Neural crest cell (in vitro differentiated cells): ENCODE measurements at regions not wholly inside any gene's neighbourhood (a gene's known extent, or its start where the extent isn't known, plus 50 kb on each side); places are given as distances from the start of the nearest gene placed in this dataset.

ENCODE experiments used
- DNase-seq: peaks from one replicate; pipeline ENCODE4 v3.0.0; 2021; ENCODE audit warnings: low read depth, mixed read lengths, low spot score
- H3K27ac Mint-ChIP-seq: one replicate; pipeline ENCODE4 v1.8.0; 2021; ENCODE audit warnings: mild to moderate bottlenecking, mixed read lengths; ENCODE audit not compliant: unreplicated experiment
- H3K27me3 Mint-ChIP-seq: 2 replicates; pipeline ENCODE4 v1.8.0; 2021; ENCODE audit warnings: low read depth, mild to moderate bottlenecking, mixed read lengths
- H3K36me3 Mint-ChIP-seq: 2 replicates; pipeline ENCODE4 v1.8.0; 2021; ENCODE audit warnings: low read depth, mild to moderate bottlenecking, mixed read lengths
- H3K4me1 Mint-ChIP-seq: 2 replicates; pipeline ENCODE4 v1.8.0; 2021; ENCODE audit warnings: mixed read lengths
- H3K4me3 Mint-ChIP-seq: one replicate; pipeline ENCODE4 v1.8.0; 2021; ENCODE audit warnings: mild to moderate bottlenecking, mixed read lengths
- H3K9me3 Mint-ChIP-seq: 2 replicates; pipeline ENCODE4 v1.8.0; 2021; ENCODE audit warnings: mixed read lengths
- TF ChIP-seq, protein P1 (sequence below): fragments of 200-600 bp; sonication (generic); conservative IDR thresholded peaks from 2 replicates; pipeline ENCODE4 v1.5.0; 2021; ENCODE audit warnings: antibody characterized with exemption, mild to moderate bottlenecking

GRCh38 chr13:106178816-106179215 is 356.6 kb downstream of the EFNB2 start:
- H3K9me3 Mint-ChIP-seq: peaks cover 12% of the 10 kb centered on the region
- H3K4me3 Mint-ChIP-seq: no peak overlapping the region
- peaks cover 6% of the 10 kb centered on the region for H3K36me3 Mint-ChIP-seq
- peaks cover 35% of the 10 kb centered on the region for H3K4me1 Mint-ChIP-seq
- no peak overlapping the region for H3K27ac Mint-ChIP-seq
- H3K27me3 Mint-ChIP-seq: no peaks in the 10 kb centered on the region
- TF ChIP-seq, protein P1, sequence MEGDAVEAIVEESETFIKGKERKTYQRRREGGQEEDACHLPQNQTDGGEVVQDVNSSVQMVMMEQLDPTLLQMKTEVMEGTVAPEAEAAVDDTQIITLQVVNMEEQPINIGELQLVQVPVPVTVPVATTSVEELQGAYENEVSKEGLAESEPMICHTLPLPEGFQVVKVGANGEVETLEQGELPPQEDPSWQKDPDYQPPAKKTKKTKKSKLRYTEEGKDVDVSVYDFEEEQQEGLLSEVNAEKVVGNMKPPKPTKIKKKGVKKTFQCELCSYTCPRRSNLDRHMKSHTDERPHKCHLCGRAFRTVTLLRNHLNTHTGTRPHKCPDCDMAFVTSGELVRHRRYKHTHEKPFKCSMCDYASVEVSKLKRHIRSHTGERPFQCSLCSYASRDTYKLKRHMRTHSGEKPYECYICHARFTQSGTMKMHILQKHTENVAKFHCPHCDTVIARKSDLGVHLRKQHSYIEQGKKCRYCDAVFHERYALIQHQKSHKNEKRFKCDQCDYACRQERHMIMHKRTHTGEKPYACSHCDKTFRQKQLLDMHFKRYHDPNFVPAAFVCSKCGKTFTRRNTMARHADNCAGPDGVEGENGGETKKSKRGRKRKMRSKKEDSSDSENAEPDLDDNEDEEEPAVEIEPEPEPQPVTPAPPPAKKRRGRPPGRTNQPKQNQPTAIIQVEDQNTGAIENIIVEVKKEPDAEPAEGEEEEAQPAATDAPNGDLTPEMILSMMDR: no peak
- no peak for DNase-seq

DNA sequence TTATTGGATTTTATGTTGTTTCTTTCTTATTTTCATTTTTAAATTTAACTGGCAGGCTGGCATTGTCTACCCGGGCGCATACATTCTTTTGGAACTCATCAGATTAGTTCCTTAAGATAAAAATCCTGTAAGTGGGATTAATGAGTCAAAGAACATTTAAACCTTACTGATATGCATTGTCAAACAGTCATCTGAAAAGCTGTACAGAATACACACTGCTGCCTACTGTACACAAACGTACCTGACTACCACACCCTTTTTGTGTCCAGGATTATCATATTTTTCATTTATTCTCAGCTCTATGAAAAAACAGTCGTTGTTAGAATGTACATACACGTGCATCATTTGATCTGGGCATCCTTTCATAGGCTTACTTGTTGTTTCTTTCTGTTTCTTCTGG is 358.3 kb downstream of the EFNB2 start:
- Mint-ChIP-seq H3K4me1 (peaks cover 25% of the 10 kb centered on the region), H3K4me3 (no peak overlapping the region)

DNA sequence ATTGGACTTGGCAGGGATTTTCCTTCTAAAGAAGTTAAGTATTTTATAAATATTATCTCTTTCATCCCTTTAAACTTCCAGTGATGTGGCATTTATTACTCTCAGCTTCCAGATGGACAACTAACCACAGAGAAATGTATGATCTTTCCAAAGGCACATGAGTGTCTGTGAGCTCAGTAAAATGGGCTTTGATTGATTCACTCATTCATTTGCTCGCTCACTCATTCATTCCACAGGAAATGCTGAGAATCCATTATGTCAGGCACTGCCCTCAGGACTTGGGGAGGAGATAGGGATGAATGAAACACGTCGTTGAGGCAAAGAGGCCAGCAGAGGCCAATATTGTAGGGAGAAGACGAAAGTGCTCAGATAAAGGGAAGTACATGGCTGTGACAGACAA is 359.3 kb downstream of the EFNB2 start:
- Mint-ChIP-seq H3K27me3 (no peaks in the 10 kb centered on the region), H3K4me1 (peaks cover 24% of the 10 kb centered on the region), H3K36me3 (no peaks in the 10 kb centered on the region), H3K27ac (no peak overlapping the region), H3K4me3 (no peak overlapping the region), H3K9me3 (peaks cover 9% of the 10 kb centered on the region)
- TF ChIP-seq, protein P1: no peak
- DNase-seq: no peak

More for the DNA sequence above, 358.3 kb downstream of the EFNB2 start:
- no peak overlapping the region for H3K27ac Mint-ChIP-seq
- H3K27me3 Mint-ChIP-seq: no peaks in the 10 kb centered on the region
- peaks cover 12% of the 10 kb centered on the region for H3K9me3 Mint-ChIP-seq
- peaks cover 3% of the 10 kb centered on the region for H3K36me3 Mint-ChIP-seq
- DNase-seq: no peak
- TF ChIP-seq, protein P1: no peak

DNA sequence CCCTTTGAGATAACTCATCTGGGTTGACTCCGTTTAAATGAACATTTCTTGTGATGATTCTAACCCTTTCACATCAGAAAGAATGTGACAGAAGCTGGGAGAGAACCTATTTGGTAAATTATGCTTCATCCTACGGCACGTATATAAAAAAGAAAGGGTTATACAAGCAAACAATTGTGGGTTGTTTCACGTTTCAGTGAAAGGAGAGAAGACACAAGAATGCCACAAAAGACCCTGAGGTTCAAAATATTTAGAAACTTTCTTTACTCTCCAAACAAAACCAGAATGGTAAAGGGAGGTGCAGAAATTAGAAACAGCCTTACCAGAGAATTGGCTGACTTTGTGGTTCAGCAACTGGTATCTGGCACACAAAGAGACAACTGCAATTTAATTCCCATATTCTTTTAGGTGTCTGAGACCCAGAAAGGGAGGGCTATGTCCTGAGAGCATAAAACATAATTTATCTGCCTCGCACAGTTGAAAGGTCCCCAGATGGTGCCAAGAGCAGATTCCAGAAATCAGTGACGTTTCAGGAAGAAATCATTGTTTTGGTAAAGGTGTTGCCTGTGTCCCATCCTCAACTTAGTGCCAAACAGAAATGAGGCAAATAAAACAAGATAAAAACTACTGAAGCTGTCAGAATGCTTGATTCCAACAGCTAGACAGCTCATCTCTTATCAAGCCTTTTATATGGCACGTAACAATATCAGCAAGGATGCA is 361.4 kb downstream of the EFNB2 start:
- TF ChIP-seq, protein P1: no peak
- H3K27me3 Mint-ChIP-seq: no peaks in the 10 kb centered on the region
- H3K36me3 Mint-ChIP-seq: no peaks in the 10 kb centered on the region
- peaks cover 3% of the 10 kb centered on the region for H3K9me3 Mint-ChIP-seq
- peaks cover 24% of the 10 kb centered on the region for H3K4me1 Mint-ChIP-seq
- no peak overlapping the region for H3K27ac Mint-ChIP-seq
- H3K4me3 Mint-ChIP-seq: no peak overlapping the region
- DNase-seq: no peak

GRCh38 chr13:106173346-106173745 is 362.1 kb downstream of the EFNB2 start:
- H3K36me3 Mint-ChIP-seq: no peaks in the 10 kb centered on the region
- H3K4me3 Mint-ChIP-seq: no peak overlapping the region
- no peaks in the 10 kb centered on the region for H3K9me3 Mint-ChIP-seq
- no peaks in the 10 kb centered on the region for H3K27me3 Mint-ChIP-seq
- TF ChIP-seq, protein P1: no peak
- no peak overlapping the region for H3K27ac Mint-ChIP-seq
- no peak for DNase-seq
- peaks cover 24% of the 10 kb centered on the region for H3K4me1 Mint-ChIP-seq
